Colonic mucosa (tissue), 4 donors: ENCODE measurements at regions not wholly inside any gene's neighbourhood (a gene's known extent, or its start where the extent isn't known, plus 50 kb on each side); places are given as distances from the start of the nearest gene placed in this dataset.

Experiments
- DNase-seq: peaks from one replicate; pipeline ENCODE4 v3.0.0-alpha.2; 2020
- H3K27ac ChIP-seq: fragments of 200-600 bp; one replicate; pipeline ENCODE4 v1.8.0; 2021
- H3K27me3 ChIP-seq: fragments of 200-600 bp; one replicate; pipeline ENCODE4 v1.8.0; 2021
- H3K36me3 ChIP-seq: fragments of 200-600 bp; one replicate; pipeline ENCODE4 v1.8.0; 2021
- H3K4me1 ChIP-seq: fragments of 200-600 bp; one replicate; pipeline ENCODE4 v1.8.0; 2021; ENCODE audit warnings: mild to moderate bottlenecking
- H3K4me3 ChIP-seq: fragments of 200-600 bp; one replicate; pipeline ENCODE4 v1.8.0; 2021
- H3K9ac ChIP-seq, 2 donors: one replicate each; pipeline ENCODE4 v1.7.0; 2013; ENCODE audit warnings: control low read depth in 2 of 2, low read depth in 2 of 2, low read length in 2 of 2
- H3K9me3 ChIP-seq: fragments of 200-600 bp; one replicate; pipeline ENCODE4 v1.8.0; 2021
- CTCF ChIP-seq: fragments of 200-600 bp; IDR thresholded peaks from one replicate; pipeline ENCODE4 v1.8.0; 2022; ENCODE audit warnings: antibody characterized with exemption, mild to moderate bottlenecking
- intact Hi-C: fragments of 100-400 bp; cut with DNase I; formaldehyde crosslinking; loops from one replicate; pipeline ENCODE4 v1.14.1; 2022
- donor health status: healthy.
- donor health status: DM: no; HTN: no; CAD: no.
- donor health status: DM: no; HTN: no; CAD: no.

GRCh38 chr11:31884080-31884479 is 73.0 kb upstream of the PAX6 start:
- no peak overlapping the region for H3K4me3 ChIP-seq
- no peaks in the 10 kb centered on the region for H3K4me1 ChIP-seq
- DNase-seq = no peak
- no peaks in the 10 kb centered on the region for H3K9me3 ChIP-seq
- H3K9ac ChIP-seq = no peak overlapping the region
- H3K27ac ChIP-seq = no peak overlapping the region
- H3K36me3 ChIP-seq = no peaks in the 10 kb centered on the region
- no peaks in the 10 kb centered on the region for H3K27me3 ChIP-seq
- no peak for TF ChIP-seq CTCF
- intact Hi-C loops = no loop called here

- no peaks in the 10 kb centered on the region for H3K4me1 ChIP-seq
- TF ChIP-seq CTCF = no peak
- H3K27me3 ChIP-seq = no peaks in the 10 kb centered on the region
- H3K4me3 ChIP-seq = no peak overlapping the region
- no peaks in the 10 kb centered on the region for H3K9me3 ChIP-seq
- H3K27ac ChIP-seq = no peak overlapping the region
- H3K36me3 ChIP-seq = no peaks in the 10 kb centered on the region
- H3K9ac ChIP-seq = no peak overlapping the region
- intact Hi-C loops = no loop called here
- DNase-seq = no peak
These were observed 72.3 kb upstream of the PAX6 start for GRCh38 chr11:31883435-31883834.

DNA sequence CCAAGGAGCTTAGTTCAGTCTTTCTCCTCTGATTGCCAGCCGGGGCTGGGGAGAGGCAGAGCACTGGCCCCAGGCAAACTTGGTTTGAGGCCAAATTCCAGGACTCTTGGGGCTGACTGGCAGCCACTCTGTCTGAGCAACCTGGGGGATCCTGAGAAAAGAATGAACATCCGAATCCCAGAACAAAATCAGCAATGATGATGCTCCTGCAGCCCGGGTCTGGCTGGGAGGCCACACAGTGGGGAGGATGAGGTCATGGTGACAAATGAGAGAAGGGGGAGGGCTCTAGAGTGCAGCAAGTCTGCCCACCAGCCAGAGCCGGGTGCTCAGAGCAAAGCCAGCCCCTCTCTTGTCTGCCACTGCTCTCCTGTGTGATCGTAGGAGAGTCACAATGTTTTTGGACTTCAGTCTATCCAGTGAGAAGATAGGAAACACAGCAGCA is 71.8 kb upstream of the PAX6 start:
- no peak for DNase-seq
- Histone ChIP-seq H3K4me3 (no peak overlapping the region), H3K4me1 (no peaks in the 10 kb centered on the region), H3K9ac (no peak overlapping the region), H3K27ac (no peak overlapping the region), H3K36me3 (no peaks in the 10 kb centered on the region), H3K9me3 (no peaks in the 10 kb centered on the region), H3K27me3 (no peaks in the 10 kb centered on the region)
- TF ChIP-seq CTCF = no peak
- intact Hi-C loops = no loop called here

DNA sequence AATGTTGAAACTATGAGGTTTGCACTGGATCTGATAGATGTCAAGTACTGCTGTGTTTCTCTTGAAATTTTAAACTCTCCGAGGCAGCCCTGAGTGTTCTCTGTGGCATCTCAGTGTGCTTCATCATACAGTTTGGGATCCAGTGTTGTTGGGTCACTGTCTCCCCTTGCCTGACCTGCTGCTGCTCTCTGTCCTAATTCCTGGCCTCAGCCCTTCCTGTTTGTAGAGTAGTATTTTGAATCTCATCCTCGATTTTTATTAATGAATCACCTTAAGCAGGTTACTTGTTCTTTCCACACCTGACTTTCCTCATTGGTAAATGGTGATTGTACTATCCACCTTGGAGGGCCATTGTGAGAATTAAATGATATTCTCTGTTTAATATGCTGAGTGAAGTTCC is 70.7 kb upstream of the PAX6 start:
- Histone ChIP-seq H3K36me3 (no peaks in the 10 kb centered on the region), H3K4me3 (no peak overlapping the region), H3K9ac (no peak overlapping the region), H3K9me3 (no peaks in the 10 kb centered on the region), H3K27ac (no peak overlapping the region), H3K27me3 (no peaks in the 10 kb centered on the region), H3K4me1 (no peaks in the 10 kb centered on the region)
- no peak for DNase-seq
- TF ChIP-seq CTCF = no peak
- intact Hi-C loops = no loop called here

DNA sequence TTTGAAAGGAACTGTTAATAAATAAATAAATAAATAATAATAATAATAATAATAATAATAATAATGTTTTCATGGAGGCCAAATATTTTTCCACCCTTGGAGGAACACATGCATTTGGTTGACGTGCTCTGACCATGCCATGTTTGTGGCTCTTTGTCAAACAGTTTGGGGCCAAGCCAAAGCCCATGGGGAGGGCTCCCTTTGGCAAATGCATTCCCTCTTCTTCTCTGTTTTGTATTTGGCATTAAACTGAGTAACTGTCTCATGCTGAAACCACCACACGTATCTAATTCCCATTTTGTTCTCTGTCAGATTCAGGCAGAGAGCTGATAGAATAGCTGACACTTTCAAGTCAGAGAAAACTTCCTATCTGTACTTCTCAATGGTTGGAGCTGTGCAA is 68.6 kb upstream of the PAX6 start:
- Histone ChIP-seq H3K9ac (no peak overlapping the region), H3K36me3 (no peaks in the 10 kb centered on the region), H3K27me3 (no peaks in the 10 kb centered on the region), H3K4me1 (no peaks in the 10 kb centered on the region), H3K4me3 (no peak overlapping the region), H3K9me3 (no peaks in the 10 kb centered on the region), H3K27ac (no peak overlapping the region)
- no peak for DNase-seq
- intact Hi-C loops = loop anchor here (10.0 kb wide), 1 partner anchor 635 kb away; no protein-coding TSS in a partner anchor
- no peak for TF ChIP-seq CTCF

GRCh38 chr11:31877863-31878262 is 66.7 kb upstream of the PAX6 start:
- TF ChIP-seq CTCF = no peak
- H3K27me3 ChIP-seq = no peaks in the 10 kb centered on the region
- no peaks in the 10 kb centered on the region for H3K9me3 ChIP-seq
- H3K4me1 ChIP-seq = no peaks in the 10 kb centered on the region
- intact Hi-C loops = loop anchor here (10.0 kb wide), 1 partner anchor 633 kb away; no protein-coding TSS in a partner anchor
- no peak overlapping the region for H3K27ac ChIP-seq
- no peak overlapping the region for H3K9ac ChIP-seq
- H3K36me3 ChIP-seq = no peaks in the 10 kb centered on the region
- DNase-seq = no peak
- H3K4me3 ChIP-seq = no peak overlapping the region
